Glutamatergic neuron (in vitro differentiated cells): ENCODE measurements at regions not wholly inside any gene's neighbourhood (a gene's known extent, or its start where the extent isn't known, plus 50 kb on each side); places are given as distances from the start of the nearest gene placed in this dataset.

ENCODE experiments used
- DNase-seq: peaks from one replicate; pipeline ENCODE4 v3.0.0; 2022
- H3K27ac Mint-ChIP-seq: one replicate; pipeline ENCODE4 v1.8.0; 2020; ENCODE audit warnings: mild to moderate bottlenecking, mixed read lengths, inconsistent platforms; ENCODE audit not compliant: unreplicated experiment
- H3K27me3 Mint-ChIP-seq: one replicate; pipeline ENCODE4 v1.8.0; 2020; ENCODE audit warnings: mild to moderate bottlenecking, moderate library complexity, mixed read lengths, inconsistent platforms; ENCODE audit not compliant: unreplicated experiment
- H3K36me3 Mint-ChIP-seq: one replicate; pipeline ENCODE4 v1.8.0; 2020; ENCODE audit warnings: mild to moderate bottlenecking, mixed read lengths, inconsistent platforms; ENCODE audit not compliant: unreplicated experiment
- H3K4me1 Mint-ChIP-seq: one replicate; pipeline ENCODE4 v1.8.0; 2020; ENCODE audit warnings: mild to moderate bottlenecking, low read depth, mixed read lengths, inconsistent platforms; ENCODE audit not compliant: unreplicated experiment
- H3K4me3 Mint-ChIP-seq: one replicate; pipeline ENCODE4 v1.8.0; 2020; ENCODE audit warnings: mild to moderate bottlenecking, mixed read lengths, inconsistent platforms; ENCODE audit not compliant: unreplicated experiment
- H3K9me3 Mint-ChIP-seq: one replicate; pipeline ENCODE4 v1.8.0; 2020; ENCODE audit warnings: mild to moderate bottlenecking, moderate library complexity, mixed read lengths, inconsistent platforms; ENCODE audit not compliant: unreplicated experiment
- TF ChIP-seq, protein P1 (sequence below): fragments of 200-600 bp; sonication (generic); IDR thresholded peaks from one replicate; pipeline ENCODE4 v1.5.0; 2021; ENCODE audit not compliant: partially characterized antibody, unreplicated experiment

DNA sequence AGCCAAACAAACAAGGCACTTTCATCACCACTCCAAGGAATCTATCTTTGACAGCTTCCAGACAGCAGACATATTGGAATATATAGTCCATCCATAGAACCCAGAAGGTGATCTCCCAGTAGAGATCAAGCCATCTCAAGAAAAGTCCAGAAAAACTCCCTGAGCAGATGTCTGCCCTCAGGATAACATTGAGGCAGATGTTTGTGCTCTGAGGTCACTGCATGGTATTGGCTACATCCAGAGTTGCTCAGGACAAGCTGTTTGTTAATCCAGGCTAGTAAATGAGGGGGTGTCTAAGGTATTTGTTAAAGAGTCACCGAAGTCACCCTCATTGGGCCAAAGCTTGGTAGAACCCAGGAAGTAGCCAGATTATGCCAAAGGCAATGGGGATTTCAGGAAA lies 556.3 kb upstream of the KLF4 start:
- no peaks in the 10 kb centered on the region for H3K27me3 Mint-ChIP-seq
- H3K4me1 Mint-ChIP-seq, result no peaks in the 10 kb centered on the region
- H3K36me3 Mint-ChIP-seq, result peaks cover 10% of the 10 kb centered on the region
- no peak overlapping the region for H3K27ac Mint-ChIP-seq
- H3K4me3 Mint-ChIP-seq, result no peak overlapping the region
- no peaks in the 10 kb centered on the region for H3K9me3 Mint-ChIP-seq
- TF ChIP-seq, protein P1, sequence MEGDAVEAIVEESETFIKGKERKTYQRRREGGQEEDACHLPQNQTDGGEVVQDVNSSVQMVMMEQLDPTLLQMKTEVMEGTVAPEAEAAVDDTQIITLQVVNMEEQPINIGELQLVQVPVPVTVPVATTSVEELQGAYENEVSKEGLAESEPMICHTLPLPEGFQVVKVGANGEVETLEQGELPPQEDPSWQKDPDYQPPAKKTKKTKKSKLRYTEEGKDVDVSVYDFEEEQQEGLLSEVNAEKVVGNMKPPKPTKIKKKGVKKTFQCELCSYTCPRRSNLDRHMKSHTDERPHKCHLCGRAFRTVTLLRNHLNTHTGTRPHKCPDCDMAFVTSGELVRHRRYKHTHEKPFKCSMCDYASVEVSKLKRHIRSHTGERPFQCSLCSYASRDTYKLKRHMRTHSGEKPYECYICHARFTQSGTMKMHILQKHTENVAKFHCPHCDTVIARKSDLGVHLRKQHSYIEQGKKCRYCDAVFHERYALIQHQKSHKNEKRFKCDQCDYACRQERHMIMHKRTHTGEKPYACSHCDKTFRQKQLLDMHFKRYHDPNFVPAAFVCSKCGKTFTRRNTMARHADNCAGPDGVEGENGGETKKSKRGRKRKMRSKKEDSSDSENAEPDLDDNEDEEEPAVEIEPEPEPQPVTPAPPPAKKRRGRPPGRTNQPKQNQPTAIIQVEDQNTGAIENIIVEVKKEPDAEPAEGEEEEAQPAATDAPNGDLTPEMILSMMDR, result no peak
- DNase-seq, result no peak

DNA sequence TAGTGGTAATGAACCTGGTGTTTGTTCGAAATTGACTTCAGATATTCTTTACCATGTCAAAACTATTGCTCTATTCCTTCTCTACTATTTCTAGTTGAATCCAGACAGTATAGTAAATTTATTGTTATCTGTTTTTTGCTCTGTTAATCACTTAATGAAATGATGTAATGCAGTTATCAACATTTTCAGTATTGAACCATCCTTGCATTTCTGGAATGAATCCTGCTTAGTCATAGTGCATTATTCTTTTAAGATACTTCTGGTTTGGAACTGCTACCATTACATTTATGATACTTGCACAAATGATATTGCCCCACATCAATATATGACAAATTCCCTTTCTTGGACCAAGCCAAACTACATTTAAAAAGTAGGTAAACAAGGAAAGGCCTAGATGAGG lies 554.0 kb upstream of the KLF4 start:
- Mint-ChIP-seq H3K27me3 (no peaks in the 10 kb centered on the region), H3K4me3 (no peak overlapping the region), H3K36me3 (peaks cover 10% of the 10 kb centered on the region), H3K4me1 (no peaks in the 10 kb centered on the region), H3K27ac (no peak overlapping the region), H3K9me3 (no peaks in the 10 kb centered on the region)
- TF ChIP-seq, protein P1, result no peak
- no peak for DNase-seq

DNA sequence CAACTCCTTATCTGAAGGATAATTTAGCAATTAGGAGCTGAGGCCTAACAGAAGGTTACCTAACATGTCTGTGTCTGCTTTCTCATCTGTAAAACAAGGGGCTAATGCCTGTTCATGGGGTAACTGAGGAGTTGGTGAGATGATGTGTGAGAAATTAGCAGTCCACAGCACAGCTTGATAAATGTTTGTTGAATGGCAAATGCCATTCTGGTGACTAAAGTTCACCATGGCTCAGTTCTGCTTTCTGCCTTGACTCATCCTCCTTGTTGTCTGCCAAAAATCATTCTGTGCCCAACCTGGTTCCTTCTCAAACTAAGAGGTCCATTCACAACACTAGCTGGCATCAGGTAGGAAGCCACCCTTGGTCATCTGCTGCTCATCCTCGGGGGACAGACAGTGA lies 552.0 kb upstream of the KLF4 start:
- Mint-ChIP-seq H3K27ac (no peak overlapping the region), H3K36me3 (peaks cover 5% of the 10 kb centered on the region), H3K9me3 (no peaks in the 10 kb centered on the region), H3K4me3 (no peak overlapping the region), H3K27me3 (peaks cover 2% of the 10 kb centered on the region), H3K4me1 (no peaks in the 10 kb centered on the region)
- DNase-seq, result no peak
- TF ChIP-seq, protein P1, result no peak

DNA sequence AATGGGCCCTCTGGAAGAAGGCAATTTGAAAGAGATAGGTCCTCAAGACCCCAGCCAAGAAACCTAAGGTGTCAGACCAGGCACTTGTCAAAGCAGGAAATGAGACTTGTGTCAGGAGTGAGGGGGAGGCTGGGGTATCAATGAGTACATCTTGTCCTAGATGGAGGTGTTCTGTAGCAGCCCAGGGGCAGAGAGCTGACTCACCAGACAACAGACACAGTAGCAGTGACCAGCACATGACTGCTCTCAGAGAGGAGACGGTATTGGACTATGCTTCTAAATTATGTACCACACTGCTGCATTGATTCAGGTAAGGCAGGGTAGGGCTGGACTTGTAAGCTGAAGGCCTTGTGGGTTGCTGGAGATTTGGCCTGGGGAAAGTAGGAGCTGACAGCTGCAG lies 551.2 kb upstream of the KLF4 start:
- Mint-ChIP-seq H3K4me1 (no peaks in the 10 kb centered on the region), H3K27ac (no peak overlapping the region), H3K36me3 (peaks cover 5% of the 10 kb centered on the region), H3K9me3 (no peaks in the 10 kb centered on the region), H3K27me3 (peaks cover 2% of the 10 kb centered on the region), H3K4me3 (no peak overlapping the region)
- DNase-seq, result no peak
- TF ChIP-seq, protein P1, result no peak

DNA sequence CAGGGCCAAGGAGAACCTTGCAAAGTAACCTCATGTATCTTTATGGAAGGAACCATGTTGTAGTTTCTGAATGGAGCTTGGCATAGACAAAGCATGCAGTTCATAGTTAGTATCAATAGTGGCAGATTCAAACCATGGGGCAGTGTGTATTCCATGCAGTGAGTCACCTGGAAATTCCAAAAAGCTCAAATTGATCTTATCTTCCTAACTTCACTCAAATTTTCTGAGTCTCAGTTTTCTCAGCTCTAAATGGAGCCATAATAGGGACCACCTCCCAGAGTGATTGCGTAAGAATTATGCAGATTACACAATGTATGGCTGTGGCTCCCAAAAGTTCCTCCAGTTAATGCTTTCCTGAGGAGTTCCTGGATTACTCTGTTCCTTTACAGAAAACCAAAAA lies 549.9 kb upstream of the KLF4 start:
- Mint-ChIP-seq H3K9me3 (no peaks in the 10 kb centered on the region), H3K4me1 (no peaks in the 10 kb centered on the region), H3K36me3 (peaks cover 5% of the 10 kb centered on the region), H3K27ac (no peak overlapping the region), H3K27me3 (peaks cover 2% of the 10 kb centered on the region), H3K4me3 (no peak overlapping the region)
- TF ChIP-seq, protein P1, result no peak
- DNase-seq, result no peak
